SIG-M5 treated with dmso at 0.1 percent for 504 hours (cell line): ENCODE measurements at regions not wholly inside any gene's neighbourhood (a gene's known extent, or its start where the extent isn't known, plus 50 kb on each side); places are given as distances from the start of the nearest gene placed in this dataset.

ENCODE experiments used
- DNase-seq: peaks from one replicate; lab custom pipeline; 2025; ENCODE audit not compliant: unreplicated experiment; lab: John Stamatoyannopoulos, UW

DNA sequence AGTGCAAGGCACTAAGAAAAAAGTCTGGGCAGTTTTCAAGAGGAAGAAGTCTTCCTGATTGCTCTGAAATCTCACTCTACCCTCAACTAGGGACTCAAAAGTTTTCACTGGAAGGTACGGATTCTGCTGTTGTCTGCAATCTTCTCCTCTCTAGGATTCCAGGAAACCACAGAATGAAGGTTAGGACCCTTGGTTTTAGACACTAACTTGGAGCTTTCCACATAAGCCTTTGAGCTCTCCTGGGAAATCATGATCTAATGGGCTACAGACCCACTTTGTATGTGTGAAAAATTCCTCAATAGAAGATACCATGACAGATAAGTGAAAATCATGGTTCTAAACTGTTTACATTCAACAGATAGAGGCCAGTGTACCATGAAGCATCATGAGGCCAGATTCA lies 265.1 kb downstream of the PSAT1 start:
- DNase-seq = no peak

DNA sequence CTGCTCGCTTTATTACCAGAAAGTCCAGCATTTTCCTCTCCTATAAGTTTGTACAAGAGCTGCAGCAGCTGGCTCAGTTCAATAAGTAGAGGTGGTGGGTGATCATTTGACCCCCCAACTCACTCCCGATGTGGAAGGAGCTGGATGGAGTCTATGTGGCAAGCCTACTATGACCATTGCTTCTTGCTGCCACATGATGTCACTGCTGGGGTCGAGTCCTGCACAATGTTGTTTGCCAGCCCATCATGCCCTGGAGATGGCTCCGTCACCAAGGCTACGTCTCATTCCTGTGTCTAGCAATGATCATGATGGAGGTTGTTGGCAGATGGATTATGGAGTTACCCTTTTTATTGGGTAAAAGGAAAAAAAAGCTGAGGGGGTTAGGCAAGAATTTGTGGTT lies 266.3 kb downstream of the PSAT1 start:
- DNase-seq = no peak

DNA sequence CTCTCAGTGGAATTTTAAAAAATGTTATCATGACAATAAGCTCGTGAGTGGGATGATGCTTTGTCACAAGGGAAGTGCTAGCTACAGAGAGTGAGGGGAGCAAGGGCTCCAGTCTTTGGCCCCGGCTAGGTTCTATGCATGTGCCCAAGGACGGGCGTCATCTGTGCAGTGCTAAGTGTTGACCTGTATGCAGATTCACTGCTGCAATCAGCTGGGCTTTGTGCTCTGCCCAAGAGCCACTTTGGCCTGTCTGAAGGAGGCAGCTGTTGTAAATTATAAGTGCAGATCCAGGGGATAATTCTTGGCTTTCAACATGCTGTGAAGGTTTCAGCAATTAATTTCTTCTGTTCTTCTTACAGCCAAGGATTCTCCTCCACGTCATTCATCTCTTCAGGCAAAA lies 268.6 kb downstream of the PSAT1 start:
- DNase-seq = no peak

DNA sequence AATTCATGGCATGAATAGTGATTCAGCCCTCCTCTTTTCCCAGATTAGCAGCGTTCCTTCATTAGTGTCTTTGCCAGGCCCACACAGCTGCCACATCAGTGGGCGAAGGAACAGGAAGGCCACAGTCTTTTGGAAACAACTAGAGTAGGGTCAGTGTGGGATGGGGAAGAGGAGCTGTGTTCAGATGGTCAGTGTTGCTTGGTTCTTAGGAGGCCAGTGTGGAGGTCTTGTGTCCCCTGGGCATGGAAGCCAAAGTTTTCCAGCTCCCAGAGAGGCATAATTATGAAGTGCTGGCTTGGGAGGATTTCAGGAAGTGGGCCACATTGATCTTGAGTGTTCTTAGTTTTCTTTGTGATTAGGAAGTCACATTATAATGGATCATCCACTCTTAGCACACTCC lies 269.6 kb downstream of the PSAT1 start:
- no peak for DNase-seq

DNA sequence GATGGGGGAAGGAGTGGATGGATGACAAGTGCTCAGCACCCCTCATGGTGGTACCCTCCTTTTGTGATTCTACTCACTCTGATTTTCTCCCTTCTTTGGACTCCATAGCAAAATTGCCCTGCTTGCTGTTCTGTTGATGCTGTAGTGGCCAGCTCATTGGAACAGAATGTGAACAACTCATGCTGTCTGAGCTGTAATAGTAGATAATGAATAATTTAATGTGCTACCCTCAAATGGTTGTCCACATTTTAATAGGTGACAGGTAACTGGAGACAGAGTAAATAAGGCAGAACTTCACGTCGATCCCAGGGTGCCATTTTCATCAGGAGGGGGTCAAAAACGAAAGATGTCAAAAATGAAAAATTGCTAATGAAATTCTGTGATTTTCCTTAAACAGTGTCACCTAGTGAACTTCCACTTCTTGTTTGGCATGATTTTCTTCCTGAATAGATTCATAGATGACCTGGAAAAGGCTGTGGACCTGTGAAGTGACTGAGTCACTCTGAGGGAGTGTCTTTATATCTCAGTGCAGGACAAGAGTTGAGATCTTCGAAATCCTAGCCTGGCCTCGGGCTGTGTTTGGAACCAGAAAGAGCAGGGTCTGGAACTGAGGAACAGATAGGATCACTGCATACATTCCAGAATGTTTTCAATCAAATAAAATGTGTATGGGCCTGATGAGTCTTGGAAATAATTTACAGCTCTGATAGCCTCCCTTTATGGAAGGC lies 270.2 kb downstream of the PSAT1 start:
- no peak for DNase-seq

DNA sequence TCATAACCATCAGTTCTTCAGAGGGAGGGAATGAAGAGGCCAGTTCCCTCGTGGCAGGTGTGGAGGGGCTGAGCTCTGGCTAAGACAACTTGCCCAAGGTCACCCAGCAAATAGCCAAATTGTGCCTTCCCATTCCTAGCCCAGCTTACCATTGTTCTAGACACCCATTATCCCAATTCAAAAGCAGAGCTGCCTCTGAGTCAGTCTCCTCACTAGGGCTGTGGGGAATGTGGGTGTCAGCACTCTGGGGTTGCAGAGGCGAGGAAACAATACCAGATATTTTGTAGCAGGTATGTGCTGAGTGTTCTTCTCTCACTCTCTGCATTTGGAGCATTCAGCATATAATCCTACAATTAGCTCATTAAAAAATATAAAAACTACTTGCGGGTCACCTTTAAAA lies 270.8 kb downstream of the PSAT1 start:
- DNase-seq = no peak

DNA sequence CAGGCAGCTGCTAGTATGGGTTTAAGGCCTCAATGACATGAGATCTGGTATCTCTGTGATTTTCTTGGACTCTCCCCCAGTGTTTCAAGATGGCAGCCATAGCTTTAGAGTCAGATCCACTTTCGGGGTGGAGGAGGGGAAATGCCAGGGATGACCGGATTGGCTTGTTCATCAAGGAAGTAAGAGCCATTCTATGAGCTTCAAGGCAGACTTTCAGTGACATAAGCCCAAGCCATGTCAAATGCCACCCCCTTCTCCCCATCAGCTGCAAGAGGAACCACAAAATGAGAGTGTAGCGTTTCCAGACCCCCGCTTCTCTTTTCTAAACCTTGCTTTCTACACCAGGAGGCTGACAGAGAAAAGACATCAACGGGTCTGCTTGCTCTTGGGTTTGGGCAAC lies 271.8 kb downstream of the PSAT1 start:
- no peak for DNase-seq

DNA sequence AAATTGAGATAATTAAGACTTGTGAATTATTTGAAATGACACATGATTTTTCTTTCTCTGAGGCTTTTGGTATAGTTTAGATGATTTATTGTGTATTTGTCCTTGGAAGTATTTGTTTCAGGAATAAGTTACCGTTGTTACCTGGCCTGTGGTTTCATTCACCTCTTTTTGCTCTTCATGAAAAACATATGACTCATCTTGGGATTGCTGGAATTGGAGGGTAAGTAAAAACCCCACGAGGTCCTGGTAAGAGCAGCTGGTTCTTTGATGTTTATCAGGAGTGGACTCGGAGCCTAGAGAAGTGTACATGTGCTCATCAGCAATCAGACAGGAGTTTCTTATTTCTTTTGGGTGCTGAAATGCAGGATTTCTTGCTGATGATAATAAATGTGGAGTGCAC lies 275.3 kb downstream of the PSAT1 start:
- no peak for DNase-seq

DNA sequence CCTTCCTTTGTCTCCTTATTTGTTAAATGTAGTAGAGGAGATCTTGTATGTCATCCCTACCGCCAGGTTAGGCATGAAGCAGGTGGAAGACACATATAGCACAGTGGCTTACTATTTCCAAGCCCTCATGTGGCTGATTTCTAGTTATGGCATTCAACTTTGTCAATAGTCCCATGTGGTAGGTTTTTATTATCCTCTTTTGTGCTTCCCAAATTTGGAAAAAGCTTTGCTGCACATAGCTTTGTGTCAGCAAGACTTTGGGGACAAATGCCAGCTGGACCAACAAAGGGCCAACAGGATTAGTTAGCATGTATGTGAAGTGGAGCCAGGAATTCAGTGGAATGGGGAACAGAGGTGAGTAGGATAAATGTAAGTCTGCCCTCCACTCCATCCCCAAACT lies 276.3 kb downstream of the PSAT1 start:
- no peak for DNase-seq

DNA sequence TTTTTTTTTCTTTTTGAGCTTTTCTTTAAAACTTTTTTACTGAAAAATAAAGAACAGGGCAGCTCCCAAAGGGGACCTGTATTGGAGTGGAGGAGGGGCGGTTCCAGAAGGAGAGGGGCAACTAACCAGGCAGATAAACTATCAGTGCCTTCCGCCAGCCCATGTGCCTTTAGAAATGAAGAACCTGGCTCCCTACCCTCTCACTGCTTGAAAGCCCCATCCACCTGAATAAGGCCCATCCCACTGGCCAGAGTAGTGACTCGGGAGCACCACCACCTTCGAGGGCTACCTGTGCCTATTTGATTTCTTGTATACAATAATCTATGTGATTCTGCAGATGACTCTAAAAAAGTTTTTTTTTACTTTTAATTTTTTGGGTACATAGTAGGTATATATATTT lies 276.7 kb downstream of the PSAT1 start:
- no peak for DNase-seq

DNA sequence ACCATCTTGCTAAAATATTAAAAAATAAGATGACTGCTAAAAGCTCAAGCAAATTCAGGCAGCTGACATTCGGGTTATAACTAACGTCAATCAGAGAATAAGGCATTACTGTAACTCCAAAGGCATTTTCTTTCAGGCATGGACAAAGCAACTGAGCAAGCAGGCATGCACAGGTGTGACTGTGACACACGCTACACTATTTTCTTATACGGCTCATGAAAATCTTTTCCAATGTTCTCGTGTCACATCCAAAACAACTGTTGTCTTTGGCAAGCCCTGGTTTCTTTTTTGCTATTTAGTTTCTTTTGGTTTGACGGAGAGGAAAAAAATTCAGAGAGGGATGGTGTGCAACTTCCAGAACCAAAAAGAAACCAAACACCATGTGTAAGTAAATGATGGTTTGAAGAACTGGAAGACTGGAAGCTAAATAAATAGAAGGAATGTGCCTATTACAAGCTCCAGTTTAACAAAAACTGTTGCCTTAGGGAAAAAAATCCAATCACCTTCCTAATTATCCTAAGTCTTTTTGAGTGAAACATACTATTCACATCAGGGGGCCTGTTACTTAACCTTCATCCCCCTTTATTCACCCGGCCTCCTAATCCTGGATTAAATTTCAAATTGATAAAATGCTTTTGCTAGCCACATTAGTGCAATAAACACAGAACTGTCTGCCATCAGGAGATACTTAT lies 277.6 kb downstream of the PSAT1 start:
- DNase-seq = no peak

DNA sequence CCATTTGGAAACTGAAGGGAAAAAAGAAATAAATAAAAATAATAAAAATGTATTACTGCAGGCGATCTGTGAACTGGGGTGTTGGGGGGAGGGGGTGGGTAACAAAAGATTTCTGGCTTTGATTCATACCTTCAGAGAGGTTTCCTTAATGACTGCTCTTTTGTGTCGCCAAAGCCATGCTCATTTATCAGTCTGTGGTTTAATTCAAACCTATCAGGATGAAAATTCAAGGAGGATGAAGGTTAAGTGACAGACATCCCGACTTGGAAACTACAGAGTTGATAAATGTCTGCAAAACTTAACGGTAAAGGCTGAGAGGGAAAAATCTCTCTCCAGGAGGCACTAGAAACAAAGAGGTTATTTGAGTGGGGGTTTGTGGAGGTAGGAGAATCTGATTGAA lies 278.2 kb downstream of the PSAT1 start:
- no peak for DNase-seq

DNA sequence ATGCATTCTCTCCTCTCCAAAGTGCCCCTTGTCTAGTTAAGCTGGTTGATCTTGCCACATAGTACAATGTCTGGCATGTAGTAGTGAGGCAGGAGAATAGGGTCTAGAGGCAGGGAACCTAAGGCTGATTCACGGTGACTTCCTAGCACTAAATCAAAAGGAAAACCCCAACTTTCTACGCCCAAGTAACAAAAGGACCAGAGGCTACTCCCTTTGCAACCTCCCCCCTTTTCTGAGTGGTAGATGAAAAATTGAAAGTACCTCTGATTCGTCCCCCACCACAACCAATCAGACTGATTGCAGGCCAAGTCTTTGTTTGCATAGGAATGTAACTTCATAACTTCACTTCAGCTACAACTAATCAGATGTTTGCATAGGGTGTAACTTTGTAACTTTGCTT lies 278.8 kb downstream of the PSAT1 start:
- DNase-seq = no peak

DNA sequence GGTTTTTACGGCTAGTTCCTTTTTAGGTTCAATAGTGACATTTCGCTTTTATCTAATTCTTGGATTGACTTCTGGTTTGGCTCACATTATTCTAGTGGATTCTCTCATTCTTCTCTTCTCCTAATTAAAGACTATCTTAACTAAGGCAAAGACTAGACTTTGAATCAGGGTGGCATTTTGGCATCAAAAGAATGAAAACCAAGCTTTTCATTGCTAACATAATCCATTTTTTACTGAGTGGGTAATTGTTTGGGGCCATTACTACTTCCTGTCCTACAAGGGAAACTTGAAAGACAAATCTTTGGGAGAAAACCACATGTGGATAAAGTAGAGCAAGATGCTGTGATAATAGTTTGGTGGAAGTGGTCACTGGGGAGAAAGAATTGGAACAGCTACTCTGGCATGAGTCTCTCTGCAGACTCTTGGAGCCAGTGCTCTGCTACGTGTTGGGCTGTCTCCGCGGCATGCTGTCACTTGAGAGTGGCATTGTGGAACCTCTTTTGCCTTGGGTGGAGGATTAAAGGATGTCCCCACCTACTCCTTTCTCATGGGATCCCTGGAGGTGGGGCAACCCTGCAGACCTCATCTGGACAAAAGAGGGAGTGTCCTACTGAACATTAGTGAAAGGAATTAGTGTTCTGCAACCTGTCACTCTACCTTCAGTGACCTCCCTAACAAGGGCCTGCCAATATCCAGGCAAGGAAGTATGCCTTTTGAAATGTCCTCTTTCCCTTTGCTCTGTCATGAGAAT lies 280.4 kb downstream of the PSAT1 start:
- DNase-seq = no peak

DNA sequence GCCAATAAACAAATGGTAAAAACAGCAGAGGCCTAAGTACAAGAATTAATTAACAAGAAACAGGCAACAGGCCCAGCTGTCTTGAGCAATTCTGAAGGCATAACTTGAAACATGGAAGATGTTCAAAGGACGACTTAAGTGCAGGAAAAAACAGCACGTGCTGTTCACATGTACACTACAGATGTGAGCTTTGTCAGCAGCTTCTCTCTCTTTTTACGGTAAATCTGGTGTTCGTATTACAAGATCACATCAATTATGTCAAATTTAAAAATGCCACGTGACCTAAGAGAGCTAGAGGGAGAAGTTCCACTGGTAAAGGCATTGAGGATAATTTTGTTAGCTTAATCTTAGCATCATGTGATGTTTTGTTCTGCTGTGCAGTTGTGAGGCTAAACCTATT lies 281.1 kb downstream of the PSAT1 start:
- DNase-seq = no peak

DNA sequence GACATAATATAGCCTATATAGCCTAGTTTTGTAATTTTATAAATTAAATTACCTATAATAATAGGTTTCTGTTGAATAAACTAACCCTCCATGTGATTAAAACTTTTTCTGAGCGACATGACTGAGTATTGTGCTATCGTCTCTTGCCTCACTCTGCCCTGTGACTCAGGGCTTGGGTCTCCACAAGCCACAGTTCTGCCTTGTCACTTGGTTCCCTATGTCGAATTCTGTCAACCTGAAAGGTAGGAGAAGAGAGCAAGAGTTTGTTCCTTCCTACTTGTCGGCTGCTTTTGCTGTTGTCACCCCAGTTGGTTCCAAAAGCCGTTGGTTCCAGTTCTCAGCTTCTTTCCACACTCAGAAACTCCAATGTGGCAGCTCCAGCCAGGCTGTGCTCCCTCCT lies 285.9 kb downstream of the PSAT1 start:
- DNase-seq = no peak

DNA sequence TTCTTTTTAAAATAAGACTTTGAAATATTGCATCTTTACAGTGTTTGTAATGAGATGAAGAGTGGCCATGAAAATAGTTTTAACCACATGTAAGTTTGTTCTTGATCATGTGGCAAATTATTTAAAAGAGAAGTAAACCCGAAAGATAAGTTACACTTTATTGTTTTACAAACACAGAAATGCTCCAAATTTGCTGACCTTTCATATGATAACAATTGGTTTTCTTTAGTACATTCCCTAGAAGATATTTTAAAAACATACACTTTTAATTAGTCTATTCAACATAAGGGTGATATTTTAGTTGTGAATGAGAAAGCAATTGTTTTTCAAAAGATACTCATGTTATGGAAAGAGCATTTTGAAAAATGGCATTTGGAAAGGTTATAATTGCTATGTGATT lies 287.7 kb downstream of the PSAT1 start:
- no peak for DNase-seq

DNA sequence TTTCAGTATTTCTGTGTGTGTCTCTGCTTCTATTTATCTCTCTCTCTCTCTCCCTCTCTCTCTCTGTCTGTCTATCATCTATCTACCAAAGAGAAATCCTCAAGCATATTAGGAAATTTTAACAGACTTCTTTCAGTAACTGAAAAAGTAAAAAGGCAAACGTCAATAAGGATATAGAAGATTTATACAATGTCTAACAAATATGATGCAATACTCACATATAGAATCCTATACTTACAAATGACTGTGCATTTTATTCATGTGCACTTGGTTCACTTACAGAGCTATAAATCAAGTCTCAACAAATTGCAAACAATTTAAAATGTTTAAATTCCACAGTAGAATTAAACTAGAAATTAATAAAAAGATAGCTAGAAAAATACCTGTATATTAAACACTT lies 289.0 kb downstream of the PSAT1 start:
- DNase-seq = no peak

DNA sequence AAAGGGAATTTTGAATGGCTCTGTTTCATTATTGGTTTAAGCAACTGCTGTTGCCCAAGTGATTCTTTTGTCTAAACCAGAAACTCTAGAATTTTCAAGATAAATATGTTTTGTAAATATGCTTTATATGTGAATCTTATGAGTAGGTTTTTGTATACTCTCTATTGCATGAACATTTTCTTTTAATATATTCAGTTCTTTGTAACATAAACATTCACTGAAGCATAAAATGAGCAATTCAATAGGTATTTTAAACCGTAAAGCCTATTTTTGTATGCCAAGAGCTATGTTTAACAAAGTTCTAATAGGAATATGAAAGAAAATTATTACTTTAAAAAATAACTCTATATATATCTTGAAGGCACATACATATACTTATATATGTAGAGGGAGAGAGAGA lies 293.1 kb downstream of the PSAT1 start:
- DNase-seq = no peak

DNA sequence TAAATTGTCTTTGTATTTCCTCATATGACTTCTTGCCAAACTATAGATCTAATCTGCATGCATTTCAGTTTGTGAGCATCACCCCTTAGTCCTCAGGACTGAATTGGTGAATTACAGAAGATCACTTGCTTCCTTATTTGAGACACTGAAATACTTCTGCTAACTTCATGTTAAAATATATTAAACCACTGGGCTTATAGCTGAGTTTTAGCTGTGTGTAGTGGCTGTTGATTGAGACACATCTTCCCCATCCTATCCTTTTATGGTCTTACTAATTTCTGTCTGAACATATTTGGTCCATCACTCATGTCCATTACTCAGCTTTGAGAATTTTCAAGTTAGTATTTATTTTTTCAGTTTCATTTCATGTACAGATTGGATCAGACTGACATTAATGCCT lies 295.9 kb downstream of the PSAT1 start:
- no peak for DNase-seq

DNA sequence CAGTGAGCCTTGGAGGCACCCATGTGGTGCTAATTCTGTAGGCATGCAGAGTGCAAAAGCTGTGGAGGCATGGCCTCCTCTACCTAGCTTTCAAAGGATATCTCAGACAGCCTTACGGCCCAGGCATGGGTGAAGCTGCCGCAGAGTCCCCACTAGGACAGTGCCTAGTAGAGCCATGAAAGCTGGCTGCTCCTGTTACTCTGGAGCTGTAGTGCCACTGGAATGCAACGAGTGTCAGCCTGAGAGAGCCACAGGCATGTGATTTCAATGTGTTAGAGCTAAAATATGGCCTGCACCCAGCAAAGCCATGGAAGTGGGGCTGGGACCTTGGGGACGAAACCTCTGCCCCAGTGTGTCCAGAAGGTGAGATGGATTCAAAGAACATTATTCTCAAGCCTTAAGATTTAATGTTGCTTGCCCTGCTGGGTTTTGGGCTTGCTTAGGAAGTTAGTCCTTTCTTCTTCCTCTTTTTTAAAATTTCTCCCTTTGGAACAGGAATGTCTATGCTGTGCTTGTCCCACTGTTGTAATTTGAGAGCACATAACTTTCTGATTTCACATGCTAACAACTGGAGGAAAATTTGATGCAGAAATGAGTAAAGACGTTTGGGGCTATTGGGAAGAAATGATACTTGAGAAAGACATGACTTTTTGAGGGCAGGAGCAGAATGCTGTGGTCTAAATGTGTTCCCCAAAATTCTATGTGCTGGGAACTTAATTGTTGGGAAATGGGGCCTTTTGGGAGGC lies 298.4 kb downstream of the PSAT1 start:
- no peak for DNase-seq

DNA sequence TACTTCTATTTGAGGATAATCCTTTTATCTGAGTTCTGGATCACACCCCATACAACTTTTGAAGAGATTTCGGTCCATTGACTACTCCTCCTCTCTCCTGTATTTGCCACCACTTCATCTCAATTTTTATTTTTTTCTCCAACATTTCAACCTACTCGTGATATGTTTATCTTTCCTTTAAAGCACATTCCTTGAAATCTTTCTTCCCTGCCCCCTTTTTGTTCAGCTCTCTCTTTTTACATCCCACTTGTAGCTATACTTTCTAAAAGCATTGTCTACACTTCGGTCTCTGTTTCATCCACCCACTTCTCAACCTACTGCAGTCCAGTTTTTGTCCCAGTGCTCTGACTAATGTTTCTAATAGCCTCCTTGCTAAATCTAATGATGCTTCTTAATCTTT lies 299.4 kb downstream of the PSAT1 start:
- no peak for DNase-seq
